ENCODE measurements at regions not wholly inside any gene's neighbourhood (a gene's known extent, or its start where the extent isn't known, plus 50 kb on each side); places are given as distances from the start of the nearest gene placed in this dataset.

DNA sequence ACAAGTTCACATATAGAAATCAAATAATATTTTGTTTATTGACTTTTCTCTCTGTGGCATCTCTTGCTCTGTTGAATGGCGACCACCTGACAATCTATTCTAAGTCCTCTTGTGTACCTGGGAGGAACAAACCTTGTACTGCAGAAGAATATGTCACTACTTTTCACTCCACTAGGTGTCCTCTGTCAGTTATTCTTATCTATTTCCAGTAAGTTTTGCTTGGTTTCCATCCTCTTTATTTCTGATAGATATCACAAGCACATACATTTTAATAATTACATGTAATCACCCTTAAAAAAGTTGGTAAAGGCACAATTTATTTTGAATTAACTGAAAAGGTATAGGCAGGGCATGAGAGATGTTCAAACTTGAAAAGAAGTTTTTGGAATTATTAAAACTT is 238.4 kb downstream of the SNCA start:
- DNase-seq, result no peak

DNA sequence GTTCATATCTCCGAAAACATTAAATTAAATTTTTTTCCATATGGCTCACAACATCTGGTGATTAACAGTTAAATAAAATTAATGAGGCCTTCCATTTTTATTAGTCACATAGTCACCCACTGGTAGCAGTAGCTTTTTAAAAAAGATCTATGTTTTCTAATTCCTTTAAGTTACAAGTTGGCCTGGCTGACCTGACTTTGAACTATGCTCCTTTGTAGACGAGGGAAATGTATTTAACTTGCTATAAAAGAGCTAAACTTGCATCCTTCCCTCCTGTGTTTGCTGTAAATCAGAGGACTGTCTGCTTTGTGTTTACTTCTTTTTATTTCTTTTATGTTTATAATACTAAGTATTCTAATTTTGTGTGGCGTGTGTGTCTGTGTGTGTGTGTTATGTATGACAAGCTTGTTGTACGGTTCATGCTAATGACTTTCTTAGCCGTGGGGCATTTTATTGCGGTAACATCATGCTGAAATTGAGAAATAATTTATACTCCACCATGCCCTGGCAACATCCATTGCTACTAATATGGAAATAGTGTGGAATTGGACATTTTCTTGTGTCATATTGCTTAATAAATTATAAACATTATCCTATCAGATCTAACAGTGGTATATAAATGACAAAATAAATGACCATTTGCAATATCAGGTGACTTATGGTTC is 241.7 kb downstream of the SNCA start:
- no peak for DNase-seq

DNA sequence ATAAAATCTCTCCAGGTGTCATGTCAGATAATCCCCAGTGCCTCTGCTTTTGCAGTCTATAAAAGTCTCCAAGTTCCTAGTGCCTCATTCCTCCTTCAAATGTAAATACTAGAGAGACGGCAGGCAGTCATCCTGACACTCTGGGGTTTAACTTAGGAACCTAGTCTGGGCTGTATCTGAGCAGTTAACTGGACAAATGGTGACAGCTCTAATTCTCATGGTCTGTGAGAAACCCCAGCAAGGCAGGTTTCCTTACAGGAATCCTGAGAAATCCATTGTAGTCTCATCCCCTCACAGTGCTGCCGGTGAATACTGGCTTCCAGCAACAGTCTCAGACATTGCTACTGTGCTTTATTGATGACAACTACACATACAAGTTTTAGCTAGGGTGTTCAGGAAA is 246.8 kb downstream of the SNCA start:
- no peak for DNase-seq

DNA sequence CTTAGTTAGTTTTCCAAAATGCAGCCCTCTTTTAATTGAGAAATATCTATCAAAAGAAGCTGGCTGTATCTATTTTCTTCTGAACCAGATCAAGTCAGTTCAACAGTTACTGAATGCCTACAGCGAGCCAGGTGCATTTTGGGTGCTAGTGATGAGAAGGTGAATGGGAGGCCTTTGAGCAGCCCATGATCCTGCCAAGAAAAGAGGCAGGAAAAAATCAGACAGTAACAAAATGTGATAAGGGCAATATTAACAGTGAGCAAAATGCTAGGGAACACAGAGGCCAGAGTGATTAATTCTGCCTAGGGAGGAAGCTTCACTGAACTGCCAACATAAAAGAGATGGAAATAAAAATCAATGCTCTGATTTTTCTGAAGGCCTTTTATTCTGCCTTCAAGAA is 248.5 kb downstream of the SNCA start:
- no peak for DNase-seq

DNA sequence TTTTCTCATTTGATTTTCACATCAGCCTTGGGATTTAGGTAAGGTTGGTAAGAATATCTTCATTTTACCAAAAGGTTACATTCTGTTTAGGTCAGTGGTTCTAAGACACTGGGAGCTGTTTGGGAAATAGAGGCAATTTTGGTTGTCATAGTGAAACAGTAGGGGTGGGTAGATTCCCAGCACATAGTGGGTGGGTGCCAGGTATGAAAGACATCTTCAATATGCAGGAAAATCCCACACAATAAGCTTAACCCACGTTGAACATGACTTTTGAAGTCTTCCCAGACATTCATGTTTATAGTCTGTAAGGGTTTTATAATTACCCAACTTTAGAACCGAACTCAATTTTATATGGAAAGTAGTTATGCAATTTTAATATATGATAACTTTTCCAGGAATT is 249.6 kb downstream of the SNCA start:
- no peak for DNase-seq

DNA sequence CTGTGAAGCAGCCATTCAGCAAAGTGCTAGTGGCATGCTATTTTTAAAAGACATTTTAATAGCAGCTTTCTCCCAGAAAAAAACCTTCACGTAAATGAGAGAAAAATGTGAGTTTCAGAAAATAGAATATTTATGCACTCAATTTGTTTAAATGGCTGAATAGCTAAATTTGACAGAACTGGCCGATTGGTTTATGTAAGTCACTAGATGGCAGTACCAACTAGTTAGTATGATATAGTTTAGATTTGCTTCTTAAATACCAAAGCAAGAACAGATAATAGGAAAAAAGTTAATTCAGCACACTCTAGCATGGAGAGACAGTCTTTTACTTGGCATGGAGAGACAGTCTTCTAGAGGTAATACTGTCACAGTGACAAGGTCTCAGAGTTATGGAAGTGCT is 250.1 kb downstream of the SNCA start:
- no peak for DNase-seq

DNA sequence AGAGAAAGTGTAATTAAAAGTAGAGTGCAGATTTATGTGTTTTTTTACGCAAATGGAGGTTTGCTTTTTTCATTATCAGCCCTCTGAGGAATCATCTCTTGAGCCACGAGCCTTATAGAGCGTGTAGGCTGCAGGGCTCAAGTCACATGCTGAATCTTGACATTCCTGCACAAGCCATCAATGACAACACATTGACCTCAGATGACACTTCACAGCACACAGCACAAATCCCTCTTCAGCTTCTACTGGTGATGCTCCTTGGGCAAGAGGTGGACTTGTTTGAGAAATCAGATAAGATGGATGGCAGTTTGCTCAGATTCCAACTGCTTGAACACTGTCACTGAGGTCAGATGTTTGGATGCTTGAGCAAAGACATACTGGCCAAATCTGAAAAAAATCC is 250.6 kb downstream of the SNCA start:
- no peak for DNase-seq

DNA sequence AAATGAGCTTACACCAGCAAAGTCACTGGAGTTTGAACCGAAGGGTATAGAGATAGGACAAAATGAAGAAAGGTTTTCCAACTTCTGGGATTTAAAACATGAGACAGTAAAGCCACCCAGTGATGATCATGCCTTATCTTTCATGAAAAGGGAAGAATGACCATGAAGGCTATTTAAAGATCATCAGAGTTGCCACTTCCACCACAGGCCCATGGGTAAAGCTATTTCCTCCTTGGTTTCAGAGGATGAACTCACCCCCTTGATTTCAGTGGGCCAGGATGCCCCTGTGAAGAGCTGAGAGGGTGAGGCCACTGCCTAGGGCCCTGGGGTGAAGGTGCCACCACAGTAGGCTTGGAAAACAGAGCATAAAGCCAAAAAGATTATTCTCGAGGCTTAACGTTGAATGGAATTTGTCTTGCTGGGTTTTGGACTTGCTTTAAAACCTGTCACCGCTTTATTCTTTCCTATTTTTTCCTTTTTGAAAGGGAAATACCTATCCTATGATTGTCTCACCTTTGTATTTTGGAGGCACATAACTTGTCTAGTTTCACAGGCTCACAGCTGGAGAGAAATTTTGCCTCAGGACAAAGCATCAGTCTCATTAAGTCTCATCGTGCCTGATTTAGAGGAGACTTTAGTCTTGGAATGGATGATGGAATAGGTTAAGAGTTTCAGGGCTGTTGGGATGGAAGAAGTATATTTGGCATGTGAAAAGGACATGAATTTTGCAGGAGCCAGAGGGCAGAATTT is 254.0 kb downstream of the SNCA start:
- no peak for DNase-seq

DNA sequence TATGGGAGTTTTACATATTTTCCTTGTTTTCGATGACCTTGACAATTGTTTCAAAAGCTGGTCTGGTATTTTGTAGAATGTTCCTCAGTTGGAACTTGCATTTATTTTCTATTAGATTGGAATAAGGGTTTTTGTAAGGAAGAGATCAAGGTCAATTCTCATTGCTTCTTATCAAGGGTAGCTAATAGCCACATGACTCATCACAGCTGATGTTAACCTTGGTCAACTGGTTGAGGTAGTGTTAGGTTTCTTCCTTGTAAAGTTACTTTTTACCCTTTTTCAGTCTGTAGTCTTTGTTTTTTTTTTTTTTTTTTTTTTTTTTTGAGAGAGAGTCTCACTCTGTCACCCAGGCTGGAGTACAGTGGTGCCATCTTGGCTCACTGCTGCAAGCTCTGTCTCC is 257.2 kb downstream of the SNCA start:
- no peak for DNase-seq

DNA sequence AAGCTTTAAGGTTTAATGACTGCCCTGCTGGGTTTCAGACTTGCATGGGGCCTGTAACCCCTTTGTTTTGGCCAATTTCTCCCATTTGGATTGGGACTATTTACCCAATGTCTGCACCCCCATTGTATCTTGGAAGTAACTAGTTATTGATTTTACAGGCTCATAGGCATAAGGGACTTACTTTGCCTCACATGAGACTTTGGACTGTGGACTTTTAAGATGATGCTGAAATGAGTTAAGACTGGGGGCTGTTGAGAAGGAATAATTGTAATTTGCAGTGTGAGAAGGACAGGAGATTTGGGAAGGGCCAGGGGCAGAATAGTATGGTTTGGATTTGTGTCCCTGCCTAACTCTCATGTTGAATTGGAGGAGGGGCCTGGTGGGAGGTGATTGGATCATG is 260.7 kb downstream of the SNCA start:
- no peak for DNase-seq

DNA sequence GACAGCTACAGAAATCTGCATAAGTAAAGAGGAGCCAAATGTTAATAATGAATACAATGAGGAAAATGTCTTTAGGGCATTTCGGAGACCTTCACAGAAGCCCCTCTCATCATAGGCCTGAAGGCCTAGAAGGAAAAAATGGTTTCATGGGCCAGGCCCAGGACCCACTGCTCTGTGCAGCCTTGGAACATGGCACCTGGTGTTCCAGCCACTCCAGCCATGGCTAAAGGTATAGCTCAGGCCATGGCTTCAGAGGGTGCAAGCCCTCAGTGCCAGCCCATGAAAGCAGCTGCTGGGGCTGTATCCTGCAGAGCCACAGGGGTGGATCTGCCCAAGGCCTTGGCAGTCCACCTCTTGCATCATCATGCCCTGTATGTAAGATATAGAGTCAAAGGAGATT is 261.1 kb downstream of the SNCA start:
- no peak for DNase-seq

DNA sequence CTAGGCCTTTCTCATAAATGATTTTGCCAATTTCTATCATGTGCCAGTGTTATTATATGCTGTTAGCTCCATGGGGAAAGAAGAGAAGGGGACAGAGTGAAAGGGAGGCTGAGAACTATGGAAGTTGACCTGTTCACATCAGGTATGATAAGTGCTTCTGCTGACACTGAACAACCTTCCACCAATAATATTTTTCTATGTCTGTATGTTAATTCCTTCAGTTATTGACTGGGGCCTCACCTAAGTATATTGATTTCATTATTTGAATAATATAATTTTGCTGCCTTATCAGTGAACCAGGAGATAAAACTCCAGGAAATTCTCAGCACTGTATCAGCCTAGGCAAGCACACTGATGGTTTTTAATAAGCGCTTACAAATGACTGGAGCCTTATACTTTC is 262.8 kb downstream of the SNCA start:
- DNase-seq, result no peak

DNA sequence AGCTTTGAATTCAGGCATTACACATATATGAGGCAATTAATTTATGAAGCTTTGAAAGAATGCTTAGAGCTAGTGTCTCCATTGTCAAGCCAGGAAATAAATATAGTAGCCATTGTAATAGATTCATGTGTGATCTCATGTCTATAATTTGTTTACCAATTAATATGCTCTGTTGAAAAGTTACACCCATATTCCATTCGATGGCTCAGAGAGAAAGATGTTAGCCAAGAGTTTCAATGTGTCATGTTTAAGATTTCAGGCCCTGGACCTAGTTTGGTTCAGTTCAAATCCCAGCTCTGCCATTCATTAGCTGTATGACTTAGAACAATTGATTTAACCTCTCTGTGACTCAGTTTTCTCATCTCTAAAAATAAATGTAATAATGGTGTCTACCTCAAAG is 263.3 kb downstream of the SNCA start:
- no peak for DNase-seq

DNA sequence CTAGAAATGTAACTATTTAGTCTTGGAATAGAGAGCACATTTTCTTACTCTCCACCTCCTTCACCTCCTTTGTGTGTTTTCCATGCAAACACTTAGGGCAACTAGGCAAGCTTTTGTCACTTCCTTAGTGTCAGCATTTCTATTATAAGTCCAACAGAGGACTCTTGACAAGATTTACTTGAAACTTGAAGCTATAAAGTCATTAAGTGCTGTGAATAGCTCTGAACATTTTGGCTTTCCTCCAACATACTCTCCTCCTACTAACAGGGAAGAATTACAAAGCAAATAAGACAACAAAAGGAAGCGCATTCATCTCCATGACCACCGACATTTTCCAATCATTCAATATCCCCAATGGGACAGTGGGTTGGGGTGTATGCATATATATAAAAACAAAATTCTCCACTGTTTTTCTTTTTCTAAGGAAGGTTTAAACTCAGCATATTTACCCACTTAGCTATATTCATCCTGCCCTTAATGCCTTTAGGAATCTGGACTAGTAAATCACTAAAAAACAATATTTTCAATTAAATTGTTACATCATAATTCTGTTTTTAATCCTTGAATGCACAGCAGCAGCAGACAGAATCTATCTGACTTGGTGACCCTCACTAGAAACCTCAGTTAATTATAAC is 264.6 kb downstream of the SNCA start:
- DNase-seq, result no peak

DNA sequence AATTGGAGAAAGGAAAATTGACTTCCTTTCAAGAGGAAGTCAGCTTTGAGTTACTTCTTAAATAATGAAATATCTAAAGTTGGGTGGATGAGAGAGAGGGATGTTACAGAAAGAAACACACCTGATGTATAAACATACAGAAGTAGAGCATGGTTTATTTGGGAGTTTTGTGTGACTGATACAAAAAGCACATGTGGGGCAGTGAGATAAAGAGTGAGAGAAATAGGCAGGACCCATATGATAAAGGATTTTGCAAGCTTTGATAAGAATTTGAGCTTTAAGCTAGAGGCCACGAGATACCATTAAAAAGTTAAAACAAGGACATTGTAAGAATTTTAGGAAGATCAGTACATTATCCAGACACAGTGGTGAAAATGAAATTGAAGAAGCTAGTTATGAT is 263.3 kb upstream of the GPRIN3 start:
- DNase-seq, result no peak

DNA sequence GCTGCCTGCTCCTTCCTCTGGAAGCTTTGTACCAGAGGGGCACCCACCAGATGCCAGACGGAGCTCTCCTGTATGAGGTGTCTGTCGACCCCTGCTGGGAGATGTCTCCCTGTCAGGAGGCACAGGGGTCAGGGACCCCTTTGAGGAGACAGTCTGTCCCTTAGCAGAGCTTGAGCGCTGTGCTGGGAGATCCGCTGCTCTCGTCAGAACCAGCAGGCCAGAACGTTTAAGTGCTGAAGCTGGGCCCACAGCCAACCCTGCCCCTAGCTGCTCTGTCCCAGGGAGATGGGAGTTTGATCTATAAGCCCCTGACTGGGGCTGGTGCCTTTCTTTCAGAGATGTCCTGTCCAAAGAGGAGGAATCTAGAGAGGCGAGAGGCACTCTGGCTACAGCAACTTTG is 260.3 kb upstream of the GPRIN3 start:
- DNase-seq, result no peak

DNA sequence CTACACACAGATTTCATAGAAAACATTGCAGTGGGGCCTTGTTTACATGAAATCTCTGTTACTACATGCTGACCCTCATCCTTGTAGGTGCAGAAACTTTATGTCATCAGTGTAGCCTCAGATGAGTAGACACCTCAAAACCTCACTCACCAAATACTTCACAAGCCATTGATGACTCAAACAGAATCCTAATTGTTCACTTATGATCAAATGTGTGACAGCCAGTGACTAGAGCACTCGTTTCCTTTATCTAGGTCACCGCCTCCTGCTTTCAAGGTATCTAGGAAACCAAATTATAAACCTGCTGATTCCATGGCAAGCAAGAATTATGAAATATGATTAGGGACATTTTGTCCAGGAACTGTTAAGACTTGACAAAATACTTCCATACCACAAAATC is 255.8 kb upstream of the GPRIN3 start:
- no peak for DNase-seq

DNA sequence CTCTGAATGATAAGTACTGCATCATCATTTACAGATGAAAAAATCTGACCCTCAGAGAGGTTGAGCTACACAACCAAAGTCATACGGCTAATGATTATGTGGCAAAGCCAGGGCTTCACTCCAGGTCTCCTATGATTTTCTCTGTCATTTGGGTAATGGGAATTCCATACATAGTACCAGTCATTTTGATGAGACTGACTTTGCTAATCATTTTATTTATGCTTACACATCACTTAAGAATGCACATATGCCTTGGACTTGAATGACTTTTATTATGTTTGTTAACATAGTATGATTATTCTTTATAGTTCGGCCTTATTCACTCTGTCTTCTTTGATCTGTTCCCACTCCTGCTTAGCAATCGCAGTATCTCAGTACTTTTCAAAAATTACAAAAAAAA is 255.1 kb upstream of the GPRIN3 start:
- no peak for DNase-seq

DNA sequence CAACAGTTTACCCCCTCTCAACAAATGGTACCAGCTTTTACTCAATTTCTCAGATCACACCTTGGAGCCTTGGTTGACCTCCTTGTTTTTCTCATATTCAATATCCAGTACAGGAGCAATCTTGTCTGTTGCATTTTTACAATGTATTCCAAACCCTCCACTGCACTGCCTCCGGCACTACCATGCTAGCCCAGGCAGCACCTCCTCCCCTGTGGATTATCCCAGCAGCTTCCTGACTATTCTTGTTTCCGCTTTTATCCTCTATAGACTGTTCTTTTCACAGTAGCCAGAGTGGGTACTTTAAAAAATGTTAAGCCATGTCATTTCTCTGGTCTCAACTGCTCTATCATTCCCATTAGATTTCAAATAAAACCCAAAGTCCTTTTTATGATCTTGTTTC is 253.4 kb upstream of the GPRIN3 start:
- DNase-seq, result no peak

DNA sequence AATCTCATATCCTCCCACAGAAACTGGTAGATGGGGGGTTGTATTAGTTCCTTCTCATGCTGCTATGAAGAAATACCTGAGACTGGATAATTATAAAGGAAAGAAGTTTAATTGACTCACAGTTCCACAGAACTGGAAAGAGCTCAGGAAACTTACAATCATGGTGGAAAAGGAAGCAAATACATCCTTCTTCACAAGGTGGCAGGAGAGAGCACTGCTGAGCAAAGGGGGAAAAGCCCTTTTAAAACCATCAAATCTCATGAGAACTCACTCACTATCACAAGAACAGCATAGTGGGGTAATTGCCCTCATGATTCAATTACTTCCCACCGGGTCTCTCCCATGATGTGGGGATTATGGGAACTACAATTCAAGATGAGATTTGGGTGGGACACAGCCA is 250.5 kb upstream of the GPRIN3 start:
- DNase-seq, result no peak

DNA sequence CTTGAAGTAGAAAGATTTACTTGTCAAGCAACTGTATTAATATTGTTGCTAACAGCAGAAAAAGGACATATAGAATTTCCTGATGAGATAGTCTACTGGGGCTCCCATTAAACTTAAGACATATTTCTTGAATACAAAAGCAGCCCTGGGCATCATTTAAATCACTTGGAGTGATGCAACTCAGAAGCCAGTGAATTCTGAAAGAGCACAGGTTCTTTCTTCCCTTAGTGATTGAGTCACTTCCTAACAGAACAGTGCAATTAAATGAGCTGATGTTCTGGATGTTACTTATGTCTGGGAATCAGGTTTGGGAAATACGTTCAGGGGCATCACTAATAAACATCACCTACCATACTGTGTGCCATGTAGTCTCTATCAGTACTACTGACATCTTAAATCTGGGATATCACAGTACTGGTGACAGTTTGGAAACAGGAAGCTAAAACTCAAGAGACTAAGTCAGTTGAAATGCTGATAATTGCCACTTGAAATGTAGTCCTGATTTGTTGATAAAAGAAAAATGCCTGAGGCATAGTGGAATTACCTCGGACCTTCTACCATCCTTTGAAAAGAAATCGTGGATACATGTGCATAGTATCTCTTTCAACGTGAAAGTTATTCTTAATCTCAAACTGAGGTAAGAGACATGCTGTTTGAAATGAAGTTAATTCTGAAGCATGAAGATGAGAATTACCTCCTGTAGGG is 249.2 kb upstream of the GPRIN3 start:
- DNase-seq, result no peak

DNA sequence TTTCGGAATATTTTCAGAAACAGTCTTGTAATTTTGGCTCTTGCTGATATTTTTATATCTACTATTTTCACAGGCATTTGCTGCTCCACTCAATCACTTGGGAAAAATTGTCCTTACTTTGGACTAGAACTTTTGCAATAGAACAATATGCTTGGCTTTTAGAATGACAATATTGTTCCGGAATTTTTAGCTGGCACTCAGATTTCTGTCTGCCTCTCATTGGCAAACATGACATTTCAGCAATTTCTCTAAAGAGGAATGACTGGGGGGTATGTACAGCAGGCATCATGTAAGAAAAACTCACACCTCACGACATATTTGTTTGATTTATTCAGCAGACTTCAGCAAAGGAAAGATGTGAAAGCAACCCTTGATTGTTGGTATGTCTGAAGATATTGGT is 243.6 kb upstream of the GPRIN3 start:
- no peak for DNase-seq

DNA sequence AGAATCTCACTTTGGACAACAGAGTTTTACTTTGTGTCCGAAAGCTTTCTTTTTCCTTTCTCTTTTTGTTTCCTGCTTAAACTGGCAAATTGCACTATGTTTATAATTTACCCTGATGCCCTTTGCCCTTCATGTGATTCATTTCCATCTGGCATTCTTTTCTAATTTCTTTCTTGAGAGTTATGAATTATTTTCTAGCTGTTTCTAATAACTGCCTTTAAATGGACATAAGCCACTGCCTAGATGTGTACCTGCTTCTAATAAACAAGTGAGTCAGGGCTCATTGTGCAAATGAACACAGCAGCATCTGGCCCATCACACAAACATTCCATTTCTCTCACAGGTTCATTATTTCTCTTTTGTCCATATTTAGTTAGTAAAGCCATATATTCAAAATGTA is 242.3 kb upstream of the GPRIN3 start:
- DNase-seq, result no peak

DNA sequence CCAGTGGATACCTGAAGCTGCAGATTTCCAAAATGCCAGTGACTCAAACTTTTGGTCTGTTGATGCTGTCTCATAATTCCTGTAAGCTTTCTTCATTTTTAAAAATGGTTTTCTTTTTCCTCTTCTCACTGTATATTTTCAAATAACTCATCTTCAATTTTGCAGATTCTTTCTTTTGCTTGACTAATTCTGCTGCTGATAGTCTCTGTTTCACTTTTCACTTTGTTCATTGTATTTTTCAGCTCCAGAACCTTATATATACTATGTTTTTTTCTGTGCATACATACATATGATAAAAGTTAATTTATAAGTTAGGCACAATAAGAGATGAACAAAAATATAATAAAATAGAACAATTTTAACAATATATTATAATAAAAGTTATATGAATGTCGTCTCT is 237.7 kb upstream of the GPRIN3 start:
- no peak for DNase-seq
